HUES6 (cell line): ENCODE measurements at regions not wholly inside any gene's neighbourhood (a gene's known extent, or its start where the extent isn't known, plus 50 kb on each side); places are given as distances from the start of the nearest gene placed in this dataset.
A peak's percentile ranks its signal among the peaks of the same experiment; 100 is the strongest.
"Not testable (repeated sequence)": the region's sequence is repeated elsewhere in the genome, so short reads cannot be mapped to it uniquely, and the experiment has no call there.

Source experiments
- H3K27ac ChIP-seq: 2 replicates; pipeline ENCODE4 v1.7.0; 2013; ENCODE audit warnings: low read depth, mild to moderate bottlenecking, low read length, inconsistent platforms
- H3K27me3 ChIP-seq: 2 replicates; pipeline ENCODE4 v1.6.1; 2013; ENCODE audit warnings: low read length; ENCODE audit not compliant: control insufficient read depth, insufficient read depth
- H3K36me3 ChIP-seq: 2 replicates; pipeline ENCODE4 v1.6.1; 2013; ENCODE audit warnings: low read length; ENCODE audit not compliant: control insufficient read depth, insufficient read depth
- H3K4me1 ChIP-seq: 2 replicates; pipeline ENCODE4 v1.6.1; 2013; ENCODE audit warnings: low read length; ENCODE audit not compliant: control insufficient read depth, insufficient read depth
- H3K4me3 ChIP-seq: 2 replicates; pipeline ENCODE4 v1.5.1; 2013; ENCODE audit warnings: low read depth, low read length
- H3K9ac ChIP-seq: one replicate; pipeline ENCODE4 v1.6.1; 2013; ENCODE audit warnings: mild to moderate bottlenecking, low read length
- H3K9me3 ChIP-seq: 2 replicates; pipeline ENCODE4 v1.6.1; 2013; ENCODE audit warnings: low read depth, low read length; ENCODE audit not compliant: control insufficient read depth, insufficient read depth

GRCh38 chr4:59553063-59553720, 1646.9 kb upstream of the ADGRL3 start:
- Histone ChIP-seq H3K27me3 (no peaks in the 10 kb centered on the region), H3K4me1 (no peaks in the 10 kb centered on the region), H3K36me3 (no peaks in the 10 kb centered on the region), H3K9ac (no peak overlapping the region), H3K27ac (no peak overlapping the region), H3K9me3 (no peaks in the 10 kb centered on the region), H3K4me3 (no peak overlapping the region)

GRCh38 chr4:59553721-59554091, 1646.4 kb upstream of the ADGRL3 start:
- Histone ChIP-seq H3K4me1 (no peaks in the 10 kb centered on the region), H3K27me3 (no peaks in the 10 kb centered on the region), H3K4me3 (no peak overlapping the region), H3K36me3 (no peaks in the 10 kb centered on the region), H3K9me3 (no peaks in the 10 kb centered on the region), H3K9ac (no peak overlapping the region), H3K27ac (no peak overlapping the region)

- not testable (repeated sequence) for H3K9me3 ChIP-seq, H3K27ac ChIP-seq
These were observed 1643.9 kb upstream of the ADGRL3 start for GRCh38 chr4:59556191-59556590.

GRCh38 chr4:59560141-59560648, 1639.9 kb upstream of the ADGRL3 start:
- H3K9me3 ChIP-seq, H3K27ac ChIP-seq, H3K9ac ChIP-seq: not testable (repeated sequence)

More at GRCh38 chr4:59556191-59556590, 1643.9 kb upstream of the ADGRL3 start:
- H3K36me3 ChIP-seq, H3K27me3 ChIP-seq, H3K4me3 ChIP-seq, H3K9ac ChIP-seq: not testable (repeated sequence)
- H3K4me1 ChIP-seq, result peaks cover 12% of the 10 kb centered on the region

GRCh38 chr4:59565836-59566235, 1634.3 kb upstream of the ADGRL3 start:
- no peaks in the 10 kb centered on the region for H3K9me3 ChIP-seq
- H3K4me3 ChIP-seq, result no peak overlapping the region
- H3K9ac ChIP-seq, result no peak overlapping the region
- H3K27me3 ChIP-seq, result no peaks in the 10 kb centered on the region
- no peaks in the 10 kb centered on the region for H3K4me1 ChIP-seq
- no peak overlapping the region for H3K27ac ChIP-seq
- H3K36me3 ChIP-seq, result no peaks in the 10 kb centered on the region

More at GRCh38 chr4:59560141-59560648, 1639.9 kb upstream of the ADGRL3 start:
- H3K27me3 ChIP-seq, H3K36me3 ChIP-seq: not testable (repeated sequence)
- peaks cover 12% of the 10 kb centered on the region for H3K4me1 ChIP-seq
- H3K4me3 ChIP-seq, result 0 out of 2 replicates have a peak overlapping the region, but pooled peaks have one; percentile 17

- Histone ChIP-seq H3K4me3 (no peak overlapping the region), H3K27me3 (no peaks in the 10 kb centered on the region), H3K27ac (no peak overlapping the region), H3K36me3 (no peaks in the 10 kb centered on the region), H3K9ac (no peak overlapping the region), H3K4me1 (no peaks in the 10 kb centered on the region), H3K9me3 (no peaks in the 10 kb centered on the region)
These were observed 1629.2 kb upstream of the ADGRL3 start for GRCh38 chr4:59570860-59571476.

- no peaks in the 10 kb centered on the region for H3K27me3 ChIP-seq
- H3K4me3 ChIP-seq, result no peak overlapping the region
- H3K27ac ChIP-seq, result no peak overlapping the region
- no peaks in the 10 kb centered on the region for H3K4me1 ChIP-seq
- H3K9me3 ChIP-seq, result no peaks in the 10 kb centered on the region
- no peaks in the 10 kb centered on the region for H3K36me3 ChIP-seq
- H3K9ac ChIP-seq, result no peak overlapping the region
These were observed 1628.2 kb upstream of the ADGRL3 start for GRCh38 chr4:59571805-59572430.

- Histone ChIP-seq H3K27me3 (no peaks in the 10 kb centered on the region), H3K4me3 (no peak overlapping the region), H3K4me1 (no peaks in the 10 kb centered on the region), H3K27ac (no peak overlapping the region), H3K9me3 (no peaks in the 10 kb centered on the region), H3K36me3 (no peaks in the 10 kb centered on the region), H3K9ac (no peak overlapping the region)
These were observed 1616.1 kb upstream of the ADGRL3 start for GRCh38 chr4:59583845-59584568.

- no peaks in the 10 kb centered on the region for H3K36me3 ChIP-seq
These were observed 1602.4 kb upstream of the ADGRL3 start for GRCh38 chr4:59597536-59598329.

GRCh38 chr4:59598330-59598618, 1601.9 kb upstream of the ADGRL3 start:
- Histone ChIP-seq H3K9me3 (no peaks in the 10 kb centered on the region), H3K27me3 (no peaks in the 10 kb centered on the region), H3K4me3 (no peak overlapping the region), H3K9ac (no peak overlapping the region), H3K27ac (no peak overlapping the region), H3K36me3 (no peaks in the 10 kb centered on the region), H3K4me1 (no peaks in the 10 kb centered on the region)

More at GRCh38 chr4:59597536-59598329, 1602.4 kb upstream of the ADGRL3 start:
- no peak overlapping the region for H3K27ac ChIP-seq
- no peaks in the 10 kb centered on the region for H3K27me3 ChIP-seq
- no peak overlapping the region for H3K9ac ChIP-seq
- no peaks in the 10 kb centered on the region for H3K9me3 ChIP-seq
- no peak overlapping the region for H3K4me3 ChIP-seq
- no peaks in the 10 kb centered on the region for H3K4me1 ChIP-seq
